HG03520 (cell line): ENCODE measurements at regions not wholly inside any gene's neighbourhood (a gene's known extent, or its start where the extent isn't known, plus 50 kb on each side); places are given as distances from the start of the nearest gene placed in this dataset.
"Not testable (repeated sequence)": the region's sequence is repeated elsewhere in the genome, so short reads cannot be mapped to it uniquely, and the experiment has no call there.

Source experiments
- ATAC-seq: cut with Tn5 transposase; IDR thresholded peaks from one replicate; pipeline ENCODE4 v1.9.1; 2021; ENCODE audit warnings: mild to moderate bottlenecking, moderate library complexity; ENCODE audit not compliant: unreplicated experiment

DNA sequence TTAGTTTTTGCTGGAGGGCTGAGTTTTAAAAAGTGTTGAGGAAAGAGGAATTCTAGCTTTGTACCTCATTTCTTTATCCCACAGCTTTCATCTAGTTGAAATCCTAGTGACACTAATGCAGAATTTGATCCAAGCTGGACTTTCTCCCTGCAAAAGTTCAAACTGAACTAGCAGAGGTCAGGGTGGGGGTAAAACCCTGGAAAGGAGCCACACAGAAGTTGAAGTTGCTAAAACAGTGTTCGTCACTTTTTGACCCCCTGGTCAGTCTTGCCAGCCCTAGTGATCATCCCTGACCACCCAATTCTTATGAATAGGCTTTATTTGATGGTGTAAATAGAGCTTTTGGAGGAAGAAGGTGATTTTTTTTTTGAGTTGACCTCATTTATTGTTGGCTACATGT lies 390.4 kb downstream of the TMEM38B start:
- ATAC-seq, result no peak

DNA sequence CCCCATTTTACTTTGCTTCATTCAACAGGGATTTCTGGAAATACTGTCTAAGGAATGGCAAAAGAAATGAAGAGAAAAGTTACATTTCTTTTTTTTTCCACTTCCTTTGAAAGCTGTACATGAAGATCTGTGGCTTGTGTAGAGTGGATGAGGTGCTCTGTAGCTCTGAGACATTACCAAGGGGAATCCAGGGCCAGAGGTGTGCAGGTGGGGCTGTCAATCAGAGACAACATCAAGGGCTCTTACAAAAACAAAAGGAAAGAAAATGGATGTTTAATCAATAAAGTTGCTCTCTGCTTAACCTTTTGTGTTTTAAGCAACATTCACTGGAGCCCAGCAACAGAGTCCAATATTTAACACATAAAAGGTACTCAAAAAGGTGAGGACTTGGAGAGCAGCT lies 391.1 kb downstream of the TMEM38B start:
- no peak for ATAC-seq

- no peak for ATAC-seq
Measured at GRCh38 chr9:106092083-106092482, 397.7 kb downstream of the TMEM38B start.

DNA sequence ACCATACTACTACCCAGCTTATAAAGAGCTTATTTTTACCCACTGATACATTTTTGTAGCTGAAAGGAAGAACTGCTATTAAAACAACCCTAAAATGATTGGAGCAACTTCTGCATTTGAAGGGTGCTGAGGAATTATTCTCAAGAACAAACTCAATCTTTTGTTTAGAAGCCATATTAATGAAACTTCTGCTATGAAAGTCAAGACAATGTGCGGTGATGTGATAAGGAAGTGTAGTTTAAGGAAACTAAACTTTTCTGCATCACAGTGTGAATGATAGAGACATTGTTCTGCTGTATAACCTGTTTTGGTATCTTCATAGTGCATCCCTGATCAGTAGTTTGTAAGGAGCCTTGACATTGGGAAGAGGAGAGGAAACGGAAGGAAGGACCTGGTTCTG lies 408.5 kb downstream of the TMEM38B start:
- no peak for ATAC-seq

GRCh38 chr9:106104887-106105286 lies 410.5 kb downstream of the TMEM38B start:
- ATAC-seq, result no peak

DNA sequence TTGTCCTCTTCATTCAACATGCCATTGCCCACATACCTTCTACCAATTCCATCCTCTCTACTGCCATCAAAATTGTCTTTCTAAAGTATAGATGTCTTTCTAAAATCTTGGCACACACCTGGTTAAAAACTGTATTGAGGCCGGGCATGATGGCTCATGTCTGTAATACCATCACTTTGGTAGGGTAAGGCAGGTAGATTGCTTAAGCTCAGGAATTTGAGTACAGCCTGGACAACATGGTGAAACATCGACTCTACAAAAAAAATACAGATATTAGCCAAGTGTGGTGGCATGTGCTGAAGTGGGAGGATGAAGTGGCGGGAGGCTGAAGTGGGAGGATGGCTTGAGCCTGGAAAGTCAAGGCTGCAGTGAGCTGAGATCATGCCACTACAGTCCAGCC lies 412.1 kb downstream of the TMEM38B start:
- ATAC-seq, result no peak

DNA sequence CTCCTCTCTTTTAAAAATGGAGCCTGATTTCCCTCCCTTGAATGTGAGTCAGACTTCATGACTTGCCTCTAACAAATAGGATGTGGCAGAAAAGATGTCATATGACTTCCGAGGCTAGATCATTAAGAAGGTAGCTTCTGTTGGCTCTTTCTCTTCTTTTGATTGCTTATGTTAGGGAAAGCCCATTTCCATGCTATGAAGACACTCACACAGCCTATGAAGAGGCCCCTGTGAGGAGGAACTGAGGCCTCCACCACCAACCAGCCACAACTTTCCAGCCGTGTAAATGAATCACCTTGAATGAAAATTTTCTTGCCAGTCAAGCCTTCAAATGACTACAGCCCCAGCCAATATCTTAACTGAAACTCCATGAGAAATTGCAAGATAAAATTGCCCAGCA lies 413.4 kb downstream of the TMEM38B start:
- ATAC-seq, result no peak

GRCh38 chr9:106109706-106110105 lies 415.4 kb downstream of the TMEM38B start:
- ATAC-seq, result not testable (repeated sequence)

GRCh38 chr9:106110483-106110882 lies 416.1 kb downstream of the TMEM38B start:
- no peak for ATAC-seq

DNA sequence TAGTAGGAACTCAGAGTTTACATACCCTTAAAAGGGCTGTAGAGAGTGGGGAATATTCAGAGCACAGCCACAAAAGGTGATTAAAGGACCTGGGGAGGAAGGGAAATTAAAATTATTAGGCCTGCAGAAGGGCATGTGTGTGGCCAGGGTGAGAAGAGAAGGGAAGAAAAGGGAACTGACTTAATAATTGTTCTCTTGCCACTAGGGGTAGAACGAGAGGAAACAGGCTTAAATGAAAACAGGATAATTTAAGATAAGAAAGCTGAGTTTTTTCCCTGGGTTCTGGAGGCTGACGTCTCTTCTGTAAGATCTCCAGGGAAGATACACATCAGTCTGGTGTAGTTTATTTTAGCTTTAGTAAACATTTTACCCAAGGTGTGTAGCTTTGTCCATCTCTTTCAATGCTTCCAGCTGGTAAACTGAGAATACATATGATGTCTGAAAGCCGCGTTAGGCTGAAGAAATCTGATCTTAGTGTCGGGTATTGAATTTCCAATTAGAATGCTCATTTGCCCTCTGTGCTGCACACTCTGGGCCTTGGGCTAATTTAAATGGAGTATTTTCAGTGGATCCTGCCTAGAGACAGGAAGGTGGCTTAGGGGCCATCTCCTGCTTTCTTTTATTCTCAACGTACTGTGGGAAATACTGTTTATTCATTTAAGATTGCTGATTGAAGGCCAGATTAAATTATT lies 416.8 kb downstream of the TMEM38B start:
- no peak for ATAC-seq

DNA sequence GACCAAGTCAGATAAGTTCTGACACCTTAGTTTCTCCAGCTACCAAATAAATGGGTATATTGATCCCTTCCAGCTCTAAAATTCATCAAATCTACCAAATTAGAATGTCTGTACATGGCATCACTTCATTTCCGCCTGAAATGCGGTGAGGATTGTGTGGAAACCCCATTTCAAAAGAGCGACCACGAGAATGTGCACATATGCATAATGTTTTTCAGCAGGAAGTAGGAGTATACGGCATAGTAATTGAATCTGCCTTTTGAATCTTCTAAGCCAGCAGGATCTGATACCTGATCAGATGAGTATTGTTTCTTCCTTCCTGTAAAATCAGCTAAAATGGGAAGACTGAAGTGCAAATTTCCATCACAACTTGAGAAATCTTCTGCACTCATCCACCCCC lies 418.6 kb downstream of the TMEM38B start:
- no peak for ATAC-seq

DNA sequence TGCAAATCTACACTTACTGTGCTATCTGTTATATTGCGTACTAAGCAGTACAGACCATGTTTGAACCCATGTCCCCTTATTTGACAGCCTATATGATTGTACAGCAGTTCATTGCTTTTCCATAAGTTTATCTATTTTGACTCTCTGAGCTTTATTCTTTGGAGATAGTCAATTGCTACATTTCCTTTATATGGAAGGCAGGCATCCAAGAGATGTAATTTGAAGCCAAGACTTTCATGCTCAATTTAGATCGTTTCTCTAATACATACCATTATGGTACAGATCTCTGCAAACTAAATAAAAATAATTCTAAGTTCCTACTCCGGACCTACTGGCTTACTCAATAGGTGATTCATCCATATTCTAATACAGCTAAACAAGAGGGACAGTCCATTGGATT lies 424.8 kb downstream of the TMEM38B start:
- no peak for ATAC-seq

DNA sequence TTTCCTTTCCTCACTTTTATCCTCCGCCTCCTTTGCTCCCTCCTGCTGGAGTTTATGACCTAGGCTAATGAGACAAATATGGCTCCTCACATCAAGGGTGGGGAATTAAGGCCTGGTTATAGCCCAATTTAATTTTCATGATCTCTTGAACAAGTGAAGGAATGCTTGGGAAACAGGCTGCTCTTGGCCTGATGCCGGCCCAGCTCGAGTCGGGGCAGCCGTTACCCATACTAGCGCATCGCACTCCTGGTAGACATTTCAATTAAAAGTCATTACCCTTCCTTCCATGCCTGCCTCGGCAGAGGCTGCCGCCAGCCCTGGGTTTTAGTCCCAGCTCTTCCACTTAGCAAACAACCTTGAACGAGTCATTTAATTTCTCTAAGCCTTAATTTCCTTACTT lies 425.7 kb downstream of the TMEM38B start:
- ATAC-seq, result no peak

DNA sequence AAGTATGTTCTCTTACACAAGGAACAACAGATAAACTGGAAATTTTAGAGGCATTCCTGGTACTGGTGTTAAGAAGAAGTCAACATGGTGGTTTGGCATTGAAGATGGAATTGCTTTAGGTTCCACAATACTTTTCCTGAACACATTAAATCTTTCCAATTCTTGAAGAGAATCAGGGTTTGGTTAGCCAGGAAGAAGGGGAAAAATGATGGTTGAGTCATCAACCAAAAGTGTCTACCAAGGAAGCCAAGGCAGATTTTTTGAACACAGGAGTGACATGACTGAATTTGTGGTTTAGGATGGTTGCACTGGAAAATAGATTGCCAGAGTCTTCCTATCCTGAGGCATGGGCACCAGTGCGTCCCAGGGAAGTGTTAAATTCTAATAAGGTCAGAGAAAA lies 433.4 kb downstream of the TMEM38B start:
- ATAC-seq, result no peak

GRCh38 chr9:106130374-106130773 lies 436.0 kb downstream of the TMEM38B start:
- no peak for ATAC-seq

GRCh38 chr9:106143781-106144180 lies 449.4 kb downstream of the TMEM38B start:
- no peak for ATAC-seq

DNA sequence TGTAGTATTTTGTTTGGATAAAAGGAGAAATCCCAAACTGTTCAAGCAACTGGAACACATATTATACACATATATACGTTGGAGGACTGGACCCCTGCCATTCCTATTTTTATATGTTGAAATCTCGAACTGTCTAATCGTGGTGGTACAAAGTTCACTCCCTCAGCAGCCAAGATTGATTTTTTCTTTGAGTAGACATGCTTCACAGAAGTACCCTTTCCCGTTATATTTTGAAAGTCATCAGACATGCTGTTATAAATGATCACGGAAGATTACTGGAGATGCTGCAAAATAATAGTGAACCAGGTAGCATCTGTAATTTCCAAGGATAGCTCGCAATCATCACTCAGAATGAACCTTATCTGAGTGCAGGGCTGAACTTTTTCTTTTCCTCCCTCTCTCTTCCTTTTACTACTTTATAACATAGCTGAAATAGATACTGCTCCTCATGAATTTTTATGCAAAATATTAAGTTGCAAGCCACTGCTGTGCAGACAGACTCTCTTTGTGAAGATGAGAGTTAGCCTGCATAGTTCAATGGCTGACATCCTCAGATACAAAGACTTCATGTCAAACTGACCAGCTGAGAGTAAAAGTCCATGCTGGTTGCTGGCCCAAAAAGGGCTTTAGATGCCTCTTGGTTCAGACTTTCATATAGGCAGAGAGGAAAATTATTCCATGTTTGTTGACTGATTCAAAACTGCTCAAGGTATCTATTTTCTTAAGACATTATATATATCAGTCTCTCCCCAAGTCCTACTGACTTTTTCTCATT lies 451.9 kb downstream of the TMEM38B start:
- no peak for ATAC-seq

GRCh38 chr9:106146886-106147285 lies 452.5 kb downstream of the TMEM38B start:
- ATAC-seq, result no peak

GRCh38 chr9:106149956-106150355 lies 455.6 kb downstream of the TMEM38B start:
- ATAC-seq, result no peak

DNA sequence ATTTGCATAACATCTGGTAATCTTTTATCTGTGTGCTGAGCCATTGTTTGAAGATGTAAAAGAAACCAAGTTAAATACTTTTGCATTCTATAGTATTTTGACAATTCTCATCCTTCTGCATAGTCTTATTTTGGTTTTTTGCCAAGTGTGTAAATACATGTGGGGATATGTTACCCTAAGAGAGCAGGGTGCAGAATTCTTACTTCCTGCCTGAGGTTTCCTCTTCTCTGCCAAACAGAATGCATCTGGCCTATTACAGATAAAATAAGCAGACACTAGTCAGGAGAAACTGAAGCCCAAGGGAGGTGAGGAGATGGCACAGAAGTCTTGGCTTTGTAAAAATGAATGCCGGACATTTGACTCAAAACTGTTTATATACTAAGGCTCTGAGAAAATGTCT lies 462.1 kb downstream of the TMEM38B start:
- ATAC-seq, result no peak

GRCh38 chr9:106172265-106172664 lies 477.9 kb downstream of the TMEM38B start:
- ATAC-seq, result no peak

- ATAC-seq, result no peak
Measured at GRCh38 chr9:106174346-106174745, 480.0 kb downstream of the TMEM38B start.

DNA sequence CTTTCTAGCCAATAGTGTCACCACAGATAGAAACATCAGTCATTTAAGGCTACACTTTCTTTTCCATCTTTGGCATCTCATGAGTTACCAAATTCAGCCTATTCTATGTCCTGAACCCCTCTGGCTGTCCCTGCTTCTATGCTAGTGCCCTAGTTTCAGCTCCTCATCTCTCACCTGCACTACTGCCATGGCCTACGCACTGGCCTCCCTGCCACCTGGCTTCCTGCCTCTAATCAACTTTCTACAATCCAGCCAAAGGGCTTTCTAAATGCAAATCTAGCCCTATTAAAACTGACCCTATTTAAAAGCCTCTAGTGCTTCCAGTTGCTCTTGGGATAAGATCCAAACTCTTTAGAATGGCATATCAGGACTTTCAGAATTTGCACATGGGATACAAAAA lies 482.9 kb downstream of the TMEM38B start:
- ATAC-seq, result no peak
